Skin of body (tissue), 1 donor: ENCODE measurements at regions not wholly inside any gene's neighbourhood (a gene's known extent, or its start where the extent isn't known, plus 50 kb on each side); places are given as distances from the start of the nearest gene placed in this dataset.

ENCODE experiments used
- DNase-seq: peaks from one replicate; lab custom pipeline; 2025; lab: John Stamatoyannopoulos, UW

DNA sequence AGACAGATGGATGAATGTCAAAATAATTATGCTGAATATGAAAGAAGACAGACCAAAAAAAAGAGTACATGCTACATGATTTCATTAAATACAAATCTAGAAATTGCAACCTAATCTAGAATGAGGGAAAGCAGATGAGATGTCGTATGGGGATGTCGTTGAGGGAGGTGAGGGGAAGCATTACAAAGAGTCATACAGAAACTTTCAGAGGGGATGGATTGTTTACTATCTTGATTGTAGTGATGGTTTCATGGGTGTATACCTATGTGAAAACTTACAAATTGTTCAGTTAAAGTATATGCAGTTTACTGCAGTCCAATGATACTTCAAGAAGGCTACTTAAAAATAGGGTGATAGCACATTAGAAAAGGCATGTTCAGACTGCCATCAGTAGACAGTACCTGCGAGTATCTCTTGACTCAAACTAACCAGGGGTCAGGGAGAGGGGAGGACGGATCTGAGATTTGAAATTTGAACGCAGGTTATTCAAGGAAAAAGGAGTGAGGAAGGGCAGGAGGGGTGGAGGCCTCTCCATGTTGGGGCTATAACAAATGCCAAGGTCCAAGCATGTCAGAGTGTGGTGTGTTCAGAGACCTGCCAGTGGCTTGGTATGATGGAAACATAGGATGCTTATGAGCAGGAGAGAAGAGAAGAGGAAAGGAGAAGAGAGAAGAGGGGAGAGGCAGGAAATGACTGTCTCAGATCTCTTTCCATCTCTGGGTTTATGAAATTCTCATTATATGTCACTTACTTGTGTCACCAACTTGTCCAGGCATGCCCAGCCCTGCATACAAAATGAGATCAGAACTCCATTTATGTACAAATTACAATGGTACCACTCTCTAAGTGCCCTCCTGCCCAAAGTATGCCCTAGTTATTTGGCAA is 257.3 kb upstream of the CXCR4 start:
- no peak for DNase-seq

DNA sequence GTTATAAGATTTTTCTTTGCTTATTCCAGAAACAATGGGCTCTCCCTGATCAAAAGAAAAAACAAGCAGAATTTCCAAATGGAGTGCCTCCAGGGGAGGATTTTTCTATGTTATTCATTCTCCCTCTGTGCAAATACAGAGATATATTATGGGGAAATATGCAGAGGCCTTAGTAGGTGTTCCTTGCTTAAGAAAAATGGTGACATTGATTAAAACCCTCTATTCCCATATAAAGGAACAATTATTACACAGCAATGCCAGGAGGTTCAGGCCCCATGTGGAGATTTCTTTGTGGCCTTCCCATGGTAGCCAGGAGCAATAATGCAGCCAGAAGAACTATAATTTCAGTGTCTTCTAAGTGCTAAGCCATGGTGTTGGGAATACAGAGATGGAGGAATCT is 255.9 kb upstream of the CXCR4 start:
- no peak for DNase-seq

DNA sequence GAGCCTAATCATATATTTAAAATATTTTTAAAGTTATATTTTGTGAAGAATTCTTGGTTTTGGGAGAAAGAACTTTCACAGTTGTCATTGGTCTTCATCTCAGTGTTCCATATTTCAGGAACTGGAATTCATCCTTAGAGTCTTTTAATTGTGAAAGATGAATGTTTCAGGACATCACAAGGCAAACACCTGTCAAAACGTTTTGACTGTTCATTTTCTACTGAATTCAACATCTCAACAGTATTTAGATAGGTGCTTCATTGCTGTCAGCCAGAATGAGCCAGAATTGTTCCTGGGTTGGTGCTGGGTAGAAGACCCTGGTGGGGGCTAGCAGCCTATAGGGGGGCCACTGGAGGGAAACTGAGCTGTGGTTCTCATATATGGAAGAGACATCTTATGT is 255.1 kb upstream of the CXCR4 start:
- no peak for DNase-seq

DNA sequence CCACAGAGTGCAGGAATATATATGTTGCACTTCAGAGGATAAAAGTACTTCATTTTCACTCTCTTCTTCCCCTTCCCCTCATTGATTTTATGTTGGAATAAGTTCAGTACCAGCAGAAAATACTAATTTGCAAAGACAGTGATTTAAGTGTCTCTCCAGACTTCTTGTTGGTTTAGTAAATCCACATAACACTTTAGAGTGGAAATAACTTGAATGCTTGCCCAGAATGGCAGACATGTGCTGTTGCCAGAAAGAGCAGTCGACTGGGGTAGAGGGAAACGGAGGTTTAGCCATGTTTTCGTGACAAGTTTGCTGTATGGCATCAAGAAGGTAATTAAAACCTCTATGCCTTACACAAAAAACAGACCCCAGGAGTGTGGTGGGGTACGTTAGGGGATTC is 246.0 kb upstream of the CXCR4 start:
- peak; percentile 24 for DNase-seq

DNA sequence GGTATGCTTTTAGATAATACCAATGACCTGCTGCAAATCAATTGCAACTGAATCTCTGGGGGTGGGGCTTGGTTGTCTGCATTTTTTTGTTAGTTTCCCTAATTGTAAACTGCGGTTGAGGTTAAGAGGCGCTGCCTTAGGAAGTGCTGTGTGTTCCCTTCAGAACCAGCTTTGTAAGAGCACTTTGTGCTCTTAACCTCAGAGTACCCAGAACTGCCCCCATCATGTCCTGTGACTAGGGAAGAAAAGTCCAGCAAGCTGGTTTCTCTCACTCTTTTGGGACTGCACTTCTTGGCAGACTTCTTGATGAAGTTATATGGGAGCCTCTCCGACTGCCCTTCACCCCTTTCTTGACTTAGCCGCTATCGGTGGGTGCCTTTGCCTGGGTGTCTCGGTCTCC is 245.5 kb upstream of the CXCR4 start:
- DNase-seq, result no peak

DNA sequence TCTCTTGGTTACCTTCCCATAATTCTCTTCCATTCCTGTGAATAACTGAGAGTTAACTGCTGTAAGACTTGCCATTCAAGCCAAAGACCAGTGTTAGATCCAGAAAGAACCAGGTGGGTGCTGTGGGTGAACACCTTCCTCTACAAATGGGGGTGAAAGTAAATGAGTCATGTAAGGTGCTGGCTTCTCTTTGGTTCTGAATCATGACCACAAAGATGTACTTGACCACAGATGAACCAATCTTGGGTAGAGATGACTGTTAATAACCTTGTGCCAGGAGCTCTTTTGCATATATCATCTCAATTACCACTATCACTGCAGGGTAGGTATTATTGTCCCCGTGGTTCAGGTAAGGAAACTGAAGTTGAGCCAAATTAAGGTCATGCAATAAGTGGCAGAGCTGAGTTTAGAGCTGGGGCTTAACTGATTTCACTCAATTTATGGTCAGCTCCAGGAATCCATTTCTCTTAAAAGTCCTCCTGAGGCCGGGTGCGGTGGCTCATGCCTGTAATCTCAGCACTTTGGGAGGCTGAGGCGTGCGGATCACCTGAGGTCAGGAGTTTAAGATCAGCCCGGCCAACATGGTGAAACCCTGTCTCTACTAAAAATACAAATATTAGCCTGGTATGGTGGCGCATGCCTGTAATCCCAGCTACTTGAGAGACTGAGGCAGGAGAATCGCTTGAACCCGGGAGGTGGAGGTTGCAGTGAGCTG is 244.9 kb upstream of the CXCR4 start:
- no peak for DNase-seq

DNA sequence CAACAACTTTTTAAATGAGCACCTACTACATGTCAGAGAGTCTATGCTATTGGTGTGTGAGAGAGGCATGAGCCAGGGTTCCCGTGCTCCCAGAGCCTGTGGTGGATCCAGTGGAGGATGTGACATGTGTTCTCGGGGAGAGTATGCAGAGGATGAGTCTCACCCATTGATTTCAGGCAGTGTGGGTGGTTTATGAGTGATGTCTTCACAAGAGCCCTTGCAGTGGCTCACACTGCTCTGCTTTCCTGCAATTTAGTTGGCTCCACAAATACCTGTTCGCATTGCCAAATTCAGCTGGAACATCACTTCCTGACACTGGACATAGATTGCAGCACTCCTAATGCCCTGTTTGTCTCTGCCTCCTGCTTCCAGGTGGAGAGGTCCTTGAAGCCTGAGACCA is 243.6 kb upstream of the CXCR4 start:
- no peak for DNase-seq

DNA sequence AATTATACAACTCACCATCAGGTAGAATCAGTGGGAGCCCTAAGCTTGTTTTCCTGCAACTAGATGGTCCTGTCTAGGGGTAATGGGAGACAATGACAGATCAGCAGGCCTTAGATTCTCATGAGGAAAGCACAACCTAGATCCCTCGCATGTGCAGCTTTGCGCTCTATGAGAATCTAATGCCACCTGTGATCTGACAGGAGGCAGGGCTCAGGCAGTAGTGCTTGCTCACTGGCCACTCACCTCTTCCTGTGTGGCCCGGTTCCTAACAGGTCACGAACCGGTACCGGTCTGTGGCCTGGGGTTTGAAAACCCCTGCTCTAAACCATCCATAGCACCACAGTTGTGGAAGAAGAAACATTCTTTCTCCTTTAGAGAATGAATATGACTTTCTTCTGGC is 242.8 kb upstream of the CXCR4 start:
- no peak for DNase-seq

DNA sequence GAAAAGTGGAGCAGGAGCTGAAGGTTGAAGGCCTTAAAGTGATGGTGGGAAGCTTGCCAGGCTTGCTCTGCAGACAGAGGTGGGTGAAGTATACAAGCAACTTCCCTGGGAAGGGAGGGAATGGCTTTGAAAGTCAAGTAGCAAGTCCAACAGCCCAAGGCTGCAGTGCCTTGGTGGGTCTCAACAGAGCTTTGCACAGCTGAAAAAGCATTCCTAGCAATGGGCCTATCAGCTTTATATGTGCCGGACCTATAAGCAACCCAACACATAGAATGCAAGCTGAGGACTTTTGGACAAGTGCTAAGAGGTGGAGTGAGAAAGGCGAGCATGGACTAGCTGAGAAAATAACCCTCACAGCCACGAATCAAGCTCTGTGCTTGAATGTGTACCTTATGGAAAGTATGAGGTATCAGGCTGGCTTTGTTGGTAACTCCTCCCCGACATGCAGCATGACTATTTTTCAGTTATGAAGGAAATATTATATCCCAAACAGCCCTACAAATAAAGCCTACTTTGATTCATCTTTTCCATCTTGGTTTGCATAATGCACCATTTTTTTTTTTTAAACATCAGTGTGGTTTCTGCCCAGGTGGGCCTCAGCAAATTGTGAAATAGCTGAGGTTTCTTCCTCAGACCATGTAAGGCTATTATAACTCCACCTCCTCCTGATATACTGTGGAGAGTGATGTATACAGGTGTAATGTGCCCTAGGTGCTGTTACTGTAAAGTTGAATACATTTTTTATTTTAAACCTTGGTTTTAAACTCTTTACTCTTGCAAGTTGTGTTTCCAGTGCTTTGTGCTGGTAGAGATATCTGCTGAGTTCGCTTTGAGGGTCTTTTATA is 241.4 kb upstream of the CXCR4 start:
- DNase-seq, result no peak

DNA sequence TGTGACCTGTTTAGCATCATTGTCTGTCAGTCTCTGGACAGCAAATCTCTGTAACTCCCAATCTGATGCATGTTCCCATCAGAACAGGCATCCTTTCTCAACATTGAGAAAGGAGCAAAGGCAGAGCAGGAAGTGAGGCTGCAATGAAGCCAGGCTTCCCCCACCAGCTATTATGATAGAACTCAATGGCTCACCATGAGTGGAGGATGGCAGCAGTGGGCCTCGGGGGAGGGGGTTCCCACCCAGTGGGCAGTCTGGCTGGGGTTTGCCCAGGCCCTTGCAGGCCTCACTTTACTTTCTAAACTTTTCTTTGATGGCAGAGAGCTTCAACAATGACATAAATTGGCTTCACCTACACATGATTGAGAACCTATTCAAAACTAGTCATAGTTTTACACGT is 240.6 kb upstream of the CXCR4 start:
- no peak for DNase-seq

DNA sequence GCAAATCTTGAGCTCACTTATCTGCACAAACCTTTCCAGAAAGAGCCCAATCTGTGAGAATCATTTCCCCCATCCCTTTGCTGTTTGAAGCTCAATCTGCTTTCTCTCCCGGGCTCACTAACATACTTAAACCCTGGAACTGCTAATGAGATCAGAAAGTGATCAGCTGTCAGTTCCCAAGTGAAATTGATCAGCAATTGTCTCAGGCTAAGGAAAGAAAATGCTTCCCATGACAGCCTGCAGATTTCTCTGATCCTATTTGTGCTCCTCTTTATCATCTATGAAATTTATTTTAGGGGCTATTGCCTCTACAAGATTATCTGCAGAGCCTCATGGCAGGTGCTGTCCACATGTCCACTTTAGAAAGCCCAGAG is 239.0 kb upstream of the CXCR4 start:
- no peak for DNase-seq

DNA sequence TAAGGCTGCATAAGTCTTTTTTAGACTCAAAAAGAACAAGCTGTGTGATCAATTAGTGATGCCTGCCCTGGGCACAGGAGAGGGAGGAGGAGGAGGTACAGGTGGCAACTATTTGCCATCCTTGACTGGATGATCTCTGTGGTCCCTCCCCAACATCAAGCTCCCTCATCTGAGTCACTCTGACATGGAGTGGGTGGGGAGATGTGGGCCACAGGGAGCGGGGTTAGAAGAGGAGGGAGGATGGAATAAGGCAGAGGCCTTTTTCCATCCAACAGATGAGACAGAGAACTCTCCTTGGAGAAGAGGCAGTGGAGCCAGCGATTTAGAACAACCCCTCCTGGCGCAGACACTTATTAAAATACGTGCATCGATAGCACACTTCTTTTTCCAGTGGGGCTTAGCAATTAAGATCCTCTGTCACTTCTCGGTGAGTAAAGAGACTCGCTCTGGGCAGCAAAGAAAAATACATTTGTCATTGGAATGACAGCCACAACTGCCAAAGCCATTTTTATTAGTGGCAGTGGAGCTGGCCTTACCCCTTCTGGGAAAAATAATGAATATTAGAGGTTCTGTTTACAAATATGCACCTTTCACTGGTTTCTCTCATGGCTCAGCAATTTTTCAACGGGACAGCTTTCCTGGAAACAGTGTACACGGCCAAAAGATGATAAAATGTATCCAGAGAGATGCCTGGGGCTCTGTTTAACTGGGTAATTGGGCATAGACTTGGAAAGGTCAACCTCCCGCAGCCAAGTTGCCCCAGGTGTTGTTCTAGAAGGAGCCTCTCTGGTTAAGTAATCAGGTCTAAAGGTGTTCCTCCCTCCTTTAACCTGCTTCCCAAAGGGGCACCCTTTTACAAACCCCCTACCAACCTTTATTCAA is 238.4 kb upstream of the CXCR4 start:
- DNase-seq, result no peak

DNA sequence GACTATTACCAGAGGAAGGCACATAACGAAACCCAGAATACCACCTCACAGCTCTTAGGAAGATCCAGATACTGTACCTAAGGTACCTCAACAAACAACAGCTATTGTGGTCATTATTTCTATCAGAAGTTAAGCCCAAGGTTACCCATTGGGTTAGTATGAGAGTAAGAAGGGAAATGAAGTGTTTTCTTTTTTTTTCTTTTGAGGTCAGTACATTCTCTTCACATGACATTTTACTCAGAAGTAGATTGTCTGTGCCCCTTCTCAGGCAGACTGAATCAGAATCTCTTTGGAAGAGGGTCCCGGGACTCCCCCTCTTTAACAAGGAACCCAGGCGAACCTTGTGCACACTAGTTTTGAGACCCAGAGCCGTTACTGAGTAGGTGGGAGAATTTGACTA is 233.7 kb upstream of the CXCR4 start:
- DNase-seq, result no peak

DNA sequence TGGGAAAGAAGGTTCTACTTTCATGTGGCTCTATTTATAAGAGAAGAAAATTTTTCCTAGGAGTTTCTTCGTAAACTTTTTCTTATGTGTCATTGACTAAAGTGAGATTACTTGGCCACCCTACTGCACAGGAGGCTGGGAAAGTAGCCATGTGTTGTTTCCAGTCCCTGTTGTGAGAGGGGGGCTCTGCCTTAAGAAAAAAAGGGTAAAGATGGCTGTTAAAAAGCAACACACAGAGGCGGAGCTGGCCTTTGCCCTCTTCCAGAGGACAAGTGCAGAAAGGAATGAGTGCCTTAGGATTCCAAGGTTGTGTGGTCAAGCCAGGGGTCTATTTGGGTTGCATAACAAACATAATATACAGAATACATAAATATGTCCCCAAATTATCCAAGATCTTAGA is 230.0 kb upstream of the CXCR4 start:
- no peak for DNase-seq

DNA sequence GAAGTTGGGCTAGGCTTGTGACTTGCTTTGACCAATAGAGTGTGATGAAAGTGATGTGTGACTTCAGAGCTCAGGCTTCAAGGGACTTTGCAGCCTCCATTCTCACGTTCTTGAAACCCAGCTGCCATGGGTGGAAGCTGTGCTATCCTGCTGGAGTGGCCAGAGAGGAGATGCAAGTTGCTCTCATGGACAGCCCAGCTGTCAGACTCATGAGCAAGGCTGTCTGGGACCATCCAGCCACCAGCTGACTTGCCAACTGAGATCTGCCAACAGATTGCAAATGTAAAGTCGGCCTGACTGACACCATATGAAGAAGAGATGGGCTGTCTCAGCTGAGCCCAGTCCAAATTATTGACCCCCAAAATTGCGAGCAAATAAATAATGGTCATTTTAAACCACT is 226.4 kb upstream of the CXCR4 start:
- no peak for DNase-seq

DNA sequence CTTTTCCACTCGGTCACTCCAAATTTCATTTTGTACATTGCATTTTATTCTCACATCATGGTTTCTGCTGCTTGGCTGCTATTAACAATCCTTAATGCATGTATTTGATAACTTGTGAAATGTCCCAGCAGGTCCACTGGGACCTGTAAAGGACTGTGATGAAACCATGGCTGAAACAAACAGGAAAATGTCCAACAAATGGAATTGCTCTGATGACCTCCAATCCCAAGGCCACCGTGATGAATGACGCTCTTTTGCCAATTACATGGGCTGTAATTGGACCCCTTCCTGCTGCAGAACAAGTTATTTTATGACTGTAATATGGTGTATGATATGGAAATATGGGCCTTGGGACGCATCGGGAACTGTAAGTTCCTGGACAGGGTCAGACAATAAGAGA is 224.2 kb upstream of the CXCR4 start:
- DNase-seq, result peak; percentile 46

DNA sequence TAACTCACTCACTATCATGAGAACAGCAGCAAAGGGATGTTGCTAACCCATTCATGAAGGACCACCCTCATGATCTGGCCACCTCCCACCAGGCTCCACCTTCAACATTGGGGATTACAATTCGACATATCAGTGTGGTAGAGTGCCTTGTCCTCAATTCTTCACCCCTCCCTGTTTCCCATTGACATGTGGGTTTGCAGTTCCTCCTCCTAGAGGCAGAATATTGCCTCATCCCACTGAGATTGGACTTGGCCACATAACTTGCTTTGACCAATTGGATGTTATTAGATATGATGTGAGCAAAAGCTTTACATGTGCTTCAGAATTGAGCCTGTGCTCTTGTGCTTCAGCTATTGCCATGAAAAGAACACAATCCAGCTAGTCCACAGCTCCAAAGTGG is 217.0 kb upstream of the CXCR4 start:
- DNase-seq, result no peak

DNA sequence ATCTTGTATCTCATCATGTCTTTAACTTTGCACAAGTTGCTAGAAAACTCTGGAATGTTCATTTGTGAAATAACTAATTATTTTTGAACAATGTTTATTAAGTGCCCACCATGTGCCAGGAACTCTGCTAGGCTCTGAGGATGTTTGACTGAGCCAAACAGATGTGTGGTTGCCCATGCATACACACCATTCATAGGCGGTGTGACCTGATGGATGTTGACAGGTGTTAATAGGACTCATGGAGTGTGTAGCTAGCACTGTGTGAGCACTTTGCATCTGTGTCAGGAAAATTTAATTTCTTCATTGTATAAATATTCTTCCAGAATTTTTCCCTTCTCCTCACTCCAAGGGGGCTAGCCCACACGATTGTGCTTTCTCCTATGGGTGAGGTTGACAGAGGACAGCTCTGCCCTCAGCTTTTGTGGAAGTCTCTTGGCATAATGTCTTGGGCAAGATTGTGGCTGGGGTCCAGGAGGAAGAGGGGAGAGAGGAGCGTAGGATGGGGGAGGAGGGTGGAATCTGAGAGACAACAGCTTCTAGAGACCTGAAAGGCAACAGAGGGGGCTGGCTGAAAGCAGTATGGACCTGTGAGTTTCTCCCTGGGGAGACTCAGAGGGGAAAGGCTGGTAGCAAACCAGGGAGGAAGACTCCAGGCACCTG is 214.6 kb upstream of the CXCR4 start:
- DNase-seq, result no peak

DNA sequence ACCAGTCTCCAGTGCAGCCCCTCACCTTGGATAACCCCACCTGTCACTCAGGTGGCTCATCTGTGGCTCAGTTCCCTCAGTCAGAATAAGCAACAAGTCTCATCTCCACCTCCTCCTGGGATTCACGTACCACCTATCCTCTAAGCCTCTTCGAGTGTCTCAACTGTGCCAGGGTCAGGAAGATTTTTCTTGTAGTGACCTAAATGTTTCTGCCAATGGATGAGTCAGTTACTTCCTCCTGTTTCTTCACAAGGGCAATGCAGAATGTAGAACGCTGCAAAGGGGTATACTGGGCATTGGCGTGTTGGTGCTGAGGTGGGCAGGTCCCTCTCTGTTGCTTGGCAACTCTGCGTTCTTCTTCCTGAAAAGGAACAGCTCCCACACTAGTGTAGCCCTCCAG is 213.3 kb upstream of the CXCR4 start:
- no peak for DNase-seq

DNA sequence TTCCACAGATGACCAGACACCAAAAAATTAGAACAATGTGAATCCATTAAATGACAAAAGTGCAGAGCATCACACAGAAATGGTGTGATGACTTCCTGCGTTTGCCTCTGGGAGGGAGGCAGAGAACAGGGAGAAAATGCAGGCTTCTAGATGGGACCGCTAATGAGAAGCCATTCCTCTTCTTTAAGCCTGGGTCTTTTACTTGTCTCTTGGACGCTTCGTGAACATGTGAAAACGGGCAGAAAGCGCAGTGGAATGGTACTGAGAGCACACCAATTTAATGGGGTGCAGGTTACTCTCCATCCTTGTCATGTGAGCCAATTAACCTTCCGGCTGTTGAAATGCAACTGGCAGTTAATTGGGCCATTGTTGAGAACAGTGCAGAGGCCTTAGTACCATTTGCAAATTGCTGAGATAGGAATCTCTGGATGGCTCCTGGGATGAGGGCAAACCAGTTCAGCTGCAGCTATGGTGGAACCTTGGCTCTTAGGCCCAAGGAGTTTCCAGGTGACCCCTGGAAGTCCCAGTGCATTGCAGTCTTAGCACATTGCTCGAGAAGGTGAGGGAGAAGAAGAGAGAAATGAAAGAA is 210.4 kb upstream of the CXCR4 start:
- no peak for DNase-seq
